GM23338 (cell line): ENCODE measurements at regions not wholly inside any gene's neighbourhood (a gene's known extent, or its start where the extent isn't known, plus 50 kb on each side); places are given as distances from the start of the nearest gene placed in this dataset.

ENCODE experiments used
- ATAC-seq: fragments of 200-7000 bp; cut with Tn5 transposase; 3 replicates; pipeline ENCODE4 v1.9.1; 2020
- DNase-seq: peaks from one replicate; pipeline ENCODE4 v3.0.0-alpha.2; 2015; ENCODE audit warnings: low spot score
- H2AFZ ChIP-seq: fragments of 200-600 bp; sonication (generic); 2 replicates; pipeline ENCODE4 v1.8.0; 2016; ENCODE audit warnings: antibody characterized with exemption, mild to moderate bottlenecking, moderate library complexity
- H3F3A ChIP-seq: fragments of 200-600 bp; sonication (generic); replicated peaks from 2 replicates; pipeline ENCODE4 v1.8.0; 2017; ENCODE audit warnings: antibody characterized with exemption, mixed run types, low read depth
- H3K27ac ChIP-seq: fragments of 200-600 bp; sonication (generic); 2 replicates; pipeline ENCODE4 v1.6.1; 2016; ENCODE audit warnings: low read depth
- H3K27me3 ChIP-seq: fragments of 200-600 bp; sonication (generic); 2 replicates; pipeline ENCODE4 v1.8.0; 2016; ENCODE audit warnings: mild to moderate bottlenecking, mixed run types, moderate library complexity; ENCODE audit not compliant: insufficient read depth
- H3K36me3 ChIP-seq: fragments of 200-600 bp; sonication (generic); 2 replicates; pipeline ENCODE4 v1.8.0; 2016; ENCODE audit warnings: mild to moderate bottlenecking; ENCODE audit not compliant: insufficient read depth
- H3K4me1 ChIP-seq: fragments of 200-600 bp; sonication (generic); 2 replicates; pipeline ENCODE4 v1.8.0; 2016; ENCODE audit warnings: mild to moderate bottlenecking, moderate library complexity; ENCODE audit not compliant: insufficient read depth
- H3K4me2 ChIP-seq: fragments of 200-600 bp; sonication (generic); 2 replicates; pipeline ENCODE4 v1.7.1; 2017; ENCODE audit warnings: mixed run types
- H3K4me3 ChIP-seq: fragments of 200-600 bp; sonication (generic); 2 replicates; pipeline ENCODE4 v1.6.1; 2016; ENCODE audit warnings: mixed run types
- H3K79me2 ChIP-seq: fragments of 200-600 bp; sonication (generic); replicated peaks from 2 replicates; pipeline ENCODE4 v1.8.0; 2017; ENCODE audit warnings: mild to moderate bottlenecking; ENCODE audit not compliant: insufficient read depth
- H3K9me2 ChIP-seq: fragments of 200-600 bp; sonication (generic); 2 replicates; pipeline ENCODE4 v1.8.0; 2017; ENCODE audit not compliant: insufficient read depth
- H4K20me1 ChIP-seq: fragments of 200-600 bp; sonication (generic); replicated peaks from 2 replicates; pipeline ENCODE4 v1.8.0; 2017; ENCODE audit warnings: mild to moderate bottlenecking; ENCODE audit not compliant: insufficient read depth
- H3K27ac Mint-ChIP-seq: 2 replicates; pipeline ENCODE4 v1.8.0; 2020; ENCODE audit warnings: inconsistent platforms, mild to moderate bottlenecking, moderate library complexity, mixed read lengths
- H3K27me3 Mint-ChIP-seq: 3 replicates; pipeline ENCODE4 v1.8.0; 2022; ENCODE audit warnings: low read depth, mild to moderate bottlenecking, moderate library complexity, mixed read lengths, inconsistent platforms; ENCODE audit not compliant: insufficient read depth, poor library complexity
- H3K36me3 Mint-ChIP-seq: 3 replicates; pipeline ENCODE4 v1.8.0; 2021; ENCODE audit warnings: low read depth, mild to moderate bottlenecking, inconsistent platforms, moderate library complexity, mixed read lengths
- H3K4me1 Mint-ChIP-seq: 3 replicates; pipeline ENCODE4 v1.8.0; 2020; ENCODE audit warnings: mild to moderate bottlenecking, inconsistent platforms, mixed read lengths
- H3K4me3 Mint-ChIP-seq: 3 replicates; pipeline ENCODE4 v1.8.0; 2021; ENCODE audit warnings: moderate library complexity, mild to moderate bottlenecking, inconsistent platforms, mixed read lengths
- H3K9me3 Mint-ChIP-seq: 3 replicates; pipeline ENCODE4 v1.8.0; 2020; ENCODE audit warnings: moderate library complexity, mild to moderate bottlenecking, inconsistent platforms, mixed read lengths
- CREB1 ChIP-seq: fragments of 250-450 bp; sonication (Bioruptor Pico); IDR thresholded peaks from 2 replicates; pipeline ENCODE4 v1.5.0; 2020; ENCODE audit warnings: low read depth, mild to moderate bottlenecking, moderate library complexity
- EZH2 ChIP-seq: fragments of 200-600 bp; sonication (generic); IDR thresholded peaks from one replicate; pipeline ENCODE4 v1.8.0; 2017; ENCODE audit warnings: antibody characterized with exemption, mild to moderate bottlenecking, low read depth; ENCODE audit not compliant: unreplicated experiment
- EZH2phosphoT487 ChIP-seq: fragments of 200-600 bp; sonication (generic); IDR thresholded peaks from one replicate; pipeline ENCODE4 v1.8.1; 2018; ENCODE audit warnings: antibody characterized with exemption; ENCODE audit not compliant: unreplicated experiment
- JUNB ChIP-seq: IDR thresholded peaks from one replicate; pipeline ENCODE4 v1.6.1; 2016; ENCODE audit warnings: antibody characterized with exemption; ENCODE audit not compliant: unreplicated experiment
- NANOG ChIP-seq: IDR thresholded peaks from 2 replicates; pipeline ENCODE4 v1.6.1; 2016; ENCODE audit warnings: antibody characterized with exemption, borderline replicate concordance
- POLR2AphosphoS5 ChIP-seq: IDR thresholded peaks from 2 replicates; pipeline ENCODE4 v1.6.1; 2016; ENCODE audit warnings: antibody characterized with exemption, low read depth
- STAT1 ChIP-seq: IDR thresholded peaks from one replicate; pipeline ENCODE4 v1.6.1; 2016; ENCODE audit warnings: antibody characterized with exemption; ENCODE audit not compliant: unreplicated experiment
- ZNF114 ChIP-seq: fragments of 250-450 bp; sonication (Bioruptor Pico); IDR thresholded peaks from 2 replicates; pipeline ENCODE4 v1.5.0; 2020; ENCODE audit warnings: mild to moderate bottlenecking, moderate library complexity
- ZNF331 ChIP-seq: fragments of 250-450 bp; sonication (Bioruptor Pico); IDR thresholded peaks from 2 replicates; pipeline ENCODE4 v1.5.0; 2020; ENCODE audit warnings: low read depth, mild to moderate bottlenecking, moderate library complexity
- TF ChIP-seq, protein P1 (sequence below): IDR thresholded peaks from 2 replicates; pipeline ENCODE4 v1.6.1; 2016; ENCODE audit warnings: antibody characterized with exemption
- TF ChIP-seq, protein P2 (sequence below), 2 experiments: fragments of 200-600 bp in 1 of 2; sonication (generic) in 1 of 2; conservative IDR thresholded peaks; 2 replicates each; pipeline versions ENCODE4 v1.5.1 to v1.6.1; 2016 to 2017; ENCODE audit warnings: antibody characterized with exemption in 2 of 2, low read depth in 2 of 2, mild to moderate bottlenecking in 2 of 2, moderate library complexity in 1 of 2
- TF ChIP-seq, protein P3 (sequence below): fragments of 250-450 bp; sonication (Bioruptor Pico); IDR thresholded peaks from 2 replicates; pipeline ENCODE4 v1.5.0; 2020; ENCODE audit warnings: mild to moderate bottlenecking, moderate library complexity
- TF ChIP-seq, protein P4 (sequence below): IDR thresholded peaks from one replicate; pipeline ENCODE4 v1.6.1; 2018; ENCODE audit warnings: antibody characterized with exemption; ENCODE audit not compliant: unreplicated experiment

DNA sequence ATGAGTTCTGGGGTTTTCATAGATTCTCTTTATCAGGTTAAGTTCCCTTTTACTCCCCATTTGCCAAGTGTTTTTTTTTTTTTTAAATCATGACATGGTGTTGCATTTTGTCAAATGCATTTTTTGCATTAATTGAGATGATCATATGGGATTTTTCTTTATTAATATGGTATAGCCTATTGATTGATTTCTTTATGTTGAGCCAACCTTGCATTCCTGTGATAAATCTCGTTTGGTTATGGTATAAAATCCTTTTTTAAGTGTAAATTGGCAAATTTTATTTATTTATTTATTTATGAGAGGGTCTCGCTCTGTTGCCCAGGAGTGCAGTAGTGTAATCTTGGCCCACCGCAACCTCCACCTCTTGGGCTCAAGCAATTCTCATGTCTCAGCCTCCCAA, 81.5 kb upstream of the ACVR1 start:
- no peak overlapping the region for H2AFZ ChIP-seq
- H3F3A ChIP-seq, result no peaks in the 10 kb centered on the region
- Mint-ChIP-seq H3K4me3 (no peak overlapping the region), H3K36me3 (peaks cover 19% of the 10 kb centered on the region; the same call in 2 of the 3 replicates), H3K27me3 (no peaks in the 10 kb centered on the region), H3K27ac (no peak overlapping the region), H3K4me1 (no peaks in the 10 kb centered on the region), H3K9me3 (peaks cover 37% of the 10 kb centered on the region)
- H3K27ac ChIP-seq, result no peak overlapping the region
- H3K27me3 ChIP-seq, result no peaks in the 10 kb centered on the region
- H3K36me3 ChIP-seq, result no peaks in the 10 kb centered on the region
- H3K4me2 ChIP-seq, result no peak overlapping the region
- DNase-seq (no peak), ATAC-seq (no peak)
- 0 out of 2 replicates have a peak, but pooled peaks cover 4% of the 10 kb centered on the region for H3K9me2 ChIP-seq
- no peaks in the 10 kb centered on the region for H3K4me1 ChIP-seq
- H3K79me2 ChIP-seq, result no peaks in the 10 kb centered on the region
- no peaks in the 10 kb centered on the region for H4K20me1 ChIP-seq
- TF ChIP-seq JUNB, result no peak
- TF ChIP-seq, protein P1, sequence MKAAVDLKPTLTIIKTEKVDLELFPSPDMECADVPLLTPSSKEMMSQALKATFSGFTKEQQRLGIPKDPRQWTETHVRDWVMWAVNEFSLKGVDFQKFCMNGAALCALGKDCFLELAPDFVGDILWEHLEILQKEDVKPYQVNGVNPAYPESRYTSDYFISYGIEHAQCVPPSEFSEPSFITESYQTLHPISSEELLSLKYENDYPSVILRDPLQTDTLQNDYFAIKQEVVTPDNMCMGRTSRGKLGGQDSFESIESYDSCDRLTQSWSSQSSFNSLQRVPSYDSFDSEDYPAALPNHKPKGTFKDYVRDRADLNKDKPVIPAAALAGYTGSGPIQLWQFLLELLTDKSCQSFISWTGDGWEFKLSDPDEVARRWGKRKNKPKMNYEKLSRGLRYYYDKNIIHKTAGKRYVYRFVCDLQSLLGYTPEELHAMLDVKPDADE, result no peak
- TF ChIP-seq POLR2AphosphoS5, result no peak
- TF ChIP-seq, protein P2, sequence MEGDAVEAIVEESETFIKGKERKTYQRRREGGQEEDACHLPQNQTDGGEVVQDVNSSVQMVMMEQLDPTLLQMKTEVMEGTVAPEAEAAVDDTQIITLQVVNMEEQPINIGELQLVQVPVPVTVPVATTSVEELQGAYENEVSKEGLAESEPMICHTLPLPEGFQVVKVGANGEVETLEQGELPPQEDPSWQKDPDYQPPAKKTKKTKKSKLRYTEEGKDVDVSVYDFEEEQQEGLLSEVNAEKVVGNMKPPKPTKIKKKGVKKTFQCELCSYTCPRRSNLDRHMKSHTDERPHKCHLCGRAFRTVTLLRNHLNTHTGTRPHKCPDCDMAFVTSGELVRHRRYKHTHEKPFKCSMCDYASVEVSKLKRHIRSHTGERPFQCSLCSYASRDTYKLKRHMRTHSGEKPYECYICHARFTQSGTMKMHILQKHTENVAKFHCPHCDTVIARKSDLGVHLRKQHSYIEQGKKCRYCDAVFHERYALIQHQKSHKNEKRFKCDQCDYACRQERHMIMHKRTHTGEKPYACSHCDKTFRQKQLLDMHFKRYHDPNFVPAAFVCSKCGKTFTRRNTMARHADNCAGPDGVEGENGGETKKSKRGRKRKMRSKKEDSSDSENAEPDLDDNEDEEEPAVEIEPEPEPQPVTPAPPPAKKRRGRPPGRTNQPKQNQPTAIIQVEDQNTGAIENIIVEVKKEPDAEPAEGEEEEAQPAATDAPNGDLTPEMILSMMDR (conservative IDR thresholded peaks at IDR 0.05; ENCODE audit: low read depth in 2 of 2), result no peak
- TF ChIP-seq, protein P3, sequence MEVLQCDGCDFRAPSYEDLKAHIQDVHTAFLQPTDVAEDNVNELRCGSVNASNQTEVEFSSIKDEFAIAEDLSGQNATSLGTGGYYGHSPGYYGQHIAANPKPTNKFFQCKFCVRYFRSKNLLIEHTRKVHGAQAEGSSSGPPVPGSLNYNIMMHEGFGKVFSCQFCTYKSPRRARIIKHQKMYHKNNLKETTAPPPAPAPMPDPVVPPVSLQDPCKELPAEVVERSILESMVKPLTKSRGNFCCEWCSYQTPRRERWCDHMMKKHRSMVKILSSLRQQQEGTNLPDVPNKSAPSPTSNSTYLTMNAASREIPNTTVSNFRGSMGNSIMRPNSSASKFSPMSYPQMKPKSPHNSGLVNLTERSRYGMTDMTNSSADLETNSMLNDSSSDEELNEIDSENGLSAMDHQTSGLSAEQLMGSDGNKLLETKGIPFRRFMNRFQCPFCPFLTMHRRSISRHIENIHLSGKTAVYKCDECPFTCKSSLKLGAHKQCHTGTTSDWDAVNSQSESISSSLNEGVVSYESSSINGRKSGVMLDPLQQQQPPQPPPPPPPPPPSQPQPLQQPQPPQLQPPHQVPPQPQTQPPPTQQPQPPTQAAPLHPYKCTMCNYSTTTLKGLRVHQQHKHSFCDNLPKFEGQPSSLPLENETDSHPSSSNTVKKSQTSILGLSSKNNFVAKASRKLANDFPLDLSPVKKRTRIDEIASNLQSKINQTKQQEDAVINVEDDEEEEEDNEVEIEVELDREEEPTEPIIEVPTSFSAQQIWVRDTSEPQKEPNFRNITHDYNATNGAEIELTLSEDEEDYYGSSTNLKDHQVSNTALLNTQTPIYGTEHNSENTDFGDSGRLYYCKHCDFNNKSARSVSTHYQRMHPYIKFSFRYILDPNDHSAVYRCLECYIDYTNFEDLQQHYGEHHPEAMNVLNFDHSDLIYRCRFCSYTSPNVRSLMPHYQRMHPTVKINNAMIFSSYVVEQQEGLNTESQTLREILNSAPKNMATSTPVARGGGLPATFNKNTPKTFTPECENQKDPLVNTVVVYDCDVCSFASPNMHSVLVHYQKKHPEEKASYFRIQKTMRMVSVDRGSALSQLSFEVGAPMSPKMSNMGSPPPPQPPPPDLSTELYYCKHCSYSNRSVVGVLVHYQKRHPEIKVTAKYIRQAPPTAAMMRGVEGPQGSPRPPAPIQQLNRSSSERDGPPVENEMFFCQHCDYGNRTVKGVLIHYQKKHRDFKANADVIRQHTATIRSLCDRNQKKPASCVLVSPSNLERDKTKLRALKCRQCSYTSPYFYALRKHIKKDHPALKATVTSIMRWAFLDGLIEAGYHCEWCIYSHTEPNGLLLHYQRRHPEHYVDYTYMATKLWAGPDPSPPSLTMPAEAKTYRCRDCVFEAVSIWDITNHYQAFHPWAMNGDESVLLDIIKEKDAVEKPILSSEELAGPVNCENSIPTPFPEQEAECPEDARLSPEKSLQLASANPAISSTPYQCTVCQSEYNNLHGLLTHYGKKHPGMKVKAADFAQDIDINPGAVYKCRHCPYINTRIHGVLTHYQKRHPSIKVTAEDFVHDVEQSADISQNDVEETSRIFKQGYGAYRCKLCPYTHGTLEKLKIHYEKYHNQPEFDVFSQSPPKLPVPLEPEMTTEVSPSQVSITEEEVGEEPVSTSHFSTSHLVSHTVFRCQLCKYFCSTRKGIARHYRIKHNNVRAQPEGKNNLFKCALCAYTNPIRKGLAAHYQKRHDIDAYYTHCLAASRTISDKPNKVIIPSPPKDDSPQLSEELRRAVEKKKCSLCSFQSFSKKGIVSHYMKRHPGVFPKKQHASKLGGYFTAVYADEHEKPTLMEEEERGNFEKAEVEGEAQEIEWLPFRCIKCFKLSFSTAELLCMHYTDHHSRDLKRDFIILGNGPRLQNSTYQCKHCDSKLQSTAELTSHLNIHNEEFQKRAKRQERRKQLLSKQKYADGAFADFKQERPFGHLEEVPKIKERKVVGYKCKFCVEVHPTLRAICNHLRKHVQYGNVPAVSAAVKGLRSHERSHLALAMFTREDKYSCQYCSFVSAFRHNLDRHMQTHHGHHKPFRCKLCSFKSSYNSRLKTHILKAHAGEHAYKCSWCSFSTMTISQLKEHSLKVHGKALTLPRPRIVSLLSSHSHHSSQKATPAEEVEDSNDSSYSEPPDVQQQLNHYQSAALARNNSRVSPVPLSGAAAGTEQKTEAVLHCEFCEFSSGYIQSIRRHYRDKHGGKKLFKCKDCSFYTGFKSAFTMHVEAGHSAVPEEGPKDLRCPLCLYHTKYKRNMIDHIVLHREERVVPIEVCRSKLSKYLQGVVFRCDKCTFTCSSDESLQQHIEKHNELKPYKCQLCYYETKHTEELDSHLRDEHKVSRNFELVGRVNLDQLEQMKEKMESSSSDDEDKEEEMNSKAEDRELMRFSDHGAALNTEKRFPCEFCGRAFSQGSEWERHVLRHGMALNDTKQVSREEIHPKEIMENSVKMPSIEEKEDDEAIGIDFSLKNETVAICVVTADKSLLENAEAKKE (CRISPR knock-in tag), result no peak
- TF ChIP-seq EZH2, result no peak
- no peak for TF ChIP-seq CREB1 (CRISPR knock-in tag)
- TF ChIP-seq ZNF114 (CRISPR knock-in tag), result no peak
- no peak for TF ChIP-seq STAT1
- no peak for TF ChIP-seq EZH2phosphoT487
- TF ChIP-seq, protein P4, sequence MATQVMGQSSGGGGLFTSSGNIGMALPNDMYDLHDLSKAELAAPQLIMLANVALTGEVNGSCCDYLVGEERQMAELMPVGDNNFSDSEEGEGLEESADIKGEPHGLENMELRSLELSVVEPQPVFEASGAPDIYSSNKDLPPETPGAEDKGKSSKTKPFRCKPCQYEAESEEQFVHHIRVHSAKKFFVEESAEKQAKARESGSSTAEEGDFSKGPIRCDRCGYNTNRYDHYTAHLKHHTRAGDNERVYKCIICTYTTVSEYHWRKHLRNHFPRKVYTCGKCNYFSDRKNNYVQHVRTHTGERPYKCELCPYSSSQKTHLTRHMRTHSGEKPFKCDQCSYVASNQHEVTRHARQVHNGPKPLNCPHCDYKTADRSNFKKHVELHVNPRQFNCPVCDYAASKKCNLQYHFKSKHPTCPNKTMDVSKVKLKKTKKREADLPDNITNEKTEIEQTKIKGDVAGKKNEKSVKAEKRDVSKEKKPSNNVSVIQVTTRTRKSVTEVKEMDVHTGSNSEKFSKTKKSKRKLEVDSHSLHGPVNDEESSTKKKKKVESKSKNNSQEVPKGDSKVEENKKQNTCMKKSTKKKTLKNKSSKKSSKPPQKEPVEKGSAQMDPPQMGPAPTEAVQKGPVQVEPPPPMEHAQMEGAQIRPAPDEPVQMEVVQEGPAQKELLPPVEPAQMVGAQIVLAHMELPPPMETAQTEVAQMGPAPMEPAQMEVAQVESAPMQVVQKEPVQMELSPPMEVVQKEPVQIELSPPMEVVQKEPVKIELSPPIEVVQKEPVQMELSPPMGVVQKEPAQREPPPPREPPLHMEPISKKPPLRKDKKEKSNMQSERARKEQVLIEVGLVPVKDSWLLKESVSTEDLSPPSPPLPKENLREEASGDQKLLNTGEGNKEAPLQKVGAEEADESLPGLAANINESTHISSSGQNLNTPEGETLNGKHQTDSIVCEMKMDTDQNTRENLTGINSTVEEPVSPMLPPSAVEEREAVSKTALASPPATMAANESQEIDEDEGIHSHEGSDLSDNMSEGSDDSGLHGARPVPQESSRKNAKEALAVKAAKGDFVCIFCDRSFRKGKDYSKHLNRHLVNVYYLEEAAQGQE, result no peak
- TF ChIP-seq ZNF331 (CRISPR knock-in tag), result no peak
- TF ChIP-seq NANOG, result no peak
- H3K4me3 ChIP-seq, result no peak overlapping the region
